NB4 (cell line): ENCODE measurements at regions not wholly inside any gene's neighbourhood (a gene's known extent, or its start where the extent isn't known, plus 50 kb on each side); places are given as distances from the start of the nearest gene placed in this dataset.

Experiments used
- POLR2A ChIP-seq: IDR thresholded peaks from 2 replicates; pipeline ENCODE4 v1.6.1; 2011; ENCODE audit warnings: mild to moderate bottlenecking; ENCODE audit not compliant: insufficient read length; ENCODE audit errors: extremely low read depth
- TF ChIP-seq, protein P1 (sequence below): IDR thresholded peaks from one replicate; pipeline ENCODE4 v1.5.1; 2012; ENCODE audit warnings: low read depth, low read length
- TF ChIP-seq, protein P2 (sequence below): IDR thresholded peaks from 2 replicates; pipeline ENCODE4 v1.6.1; 2011; ENCODE audit warnings: low read depth, low read length

GRCh38 chr2:204416236-204416635 lies 129.0 kb upstream of the PARD3B start:
- no peak for TF ChIP-seq POLR2A
- TF ChIP-seq, protein P1, sequence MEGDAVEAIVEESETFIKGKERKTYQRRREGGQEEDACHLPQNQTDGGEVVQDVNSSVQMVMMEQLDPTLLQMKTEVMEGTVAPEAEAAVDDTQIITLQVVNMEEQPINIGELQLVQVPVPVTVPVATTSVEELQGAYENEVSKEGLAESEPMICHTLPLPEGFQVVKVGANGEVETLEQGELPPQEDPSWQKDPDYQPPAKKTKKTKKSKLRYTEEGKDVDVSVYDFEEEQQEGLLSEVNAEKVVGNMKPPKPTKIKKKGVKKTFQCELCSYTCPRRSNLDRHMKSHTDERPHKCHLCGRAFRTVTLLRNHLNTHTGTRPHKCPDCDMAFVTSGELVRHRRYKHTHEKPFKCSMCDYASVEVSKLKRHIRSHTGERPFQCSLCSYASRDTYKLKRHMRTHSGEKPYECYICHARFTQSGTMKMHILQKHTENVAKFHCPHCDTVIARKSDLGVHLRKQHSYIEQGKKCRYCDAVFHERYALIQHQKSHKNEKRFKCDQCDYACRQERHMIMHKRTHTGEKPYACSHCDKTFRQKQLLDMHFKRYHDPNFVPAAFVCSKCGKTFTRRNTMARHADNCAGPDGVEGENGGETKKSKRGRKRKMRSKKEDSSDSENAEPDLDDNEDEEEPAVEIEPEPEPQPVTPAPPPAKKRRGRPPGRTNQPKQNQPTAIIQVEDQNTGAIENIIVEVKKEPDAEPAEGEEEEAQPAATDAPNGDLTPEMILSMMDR, result no peak
- TF ChIP-seq, protein P2, sequence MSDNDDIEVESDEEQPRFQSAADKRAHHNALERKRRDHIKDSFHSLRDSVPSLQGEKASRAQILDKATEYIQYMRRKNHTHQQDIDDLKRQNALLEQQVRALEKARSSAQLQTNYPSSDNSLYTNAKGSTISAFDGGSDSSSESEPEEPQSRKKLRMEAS, result no peak
